ENCODE measurements at regions not wholly inside any gene's neighbourhood (a gene's known extent, or its start where the extent isn't known, plus 50 kb on each side); places are given as distances from the start of the nearest gene placed in this dataset.

- H3K27me3 Mint-ChIP-seq (ENCODE audit: low read depth) = no peaks in the 10 kb centered on the region
Observed at GRCh38 chr5:39486361-39486760, 61.6 kb upstream of the DAB2 start.

GRCh38 chr5:39485079-39485478 is 60.3 kb upstream of the DAB2 start:
- H3K36me3 Mint-ChIP-seq (ENCODE audit: low read depth) = peaks cover 2% of the 10 kb centered on the region
- H3K4me3 Mint-ChIP-seq (ENCODE audit: unreplicated experiment) = no peak overlapping the region
- no peak overlapping the region for H3K27ac Mint-ChIP-seq (ENCODE audit: unreplicated experiment)
- H3K9me3 Mint-ChIP-seq (ENCODE audit: low read depth) = peaks cover 8% of the 10 kb centered on the region
- H3K4me1 Mint-ChIP-seq (ENCODE audit: low read depth) = peaks cover 12% of the 10 kb centered on the region
- TF ChIP-seq CTCF (IDR thresholded peaks at IDR 0.05) = no peak
- DNase-seq (ENCODE audit: low spot score) = no peak
- H3K27me3 Mint-ChIP-seq (ENCODE audit: low read depth) = no peaks in the 10 kb centered on the region

More at GRCh38 chr5:39486361-39486760, 61.6 kb upstream of the DAB2 start:
- no peak for DNase-seq (ENCODE audit: low spot score)
- H3K4me3 Mint-ChIP-seq (ENCODE audit: unreplicated experiment) = no peak overlapping the region
- peaks cover 12% of the 10 kb centered on the region for H3K4me1 Mint-ChIP-seq (ENCODE audit: low read depth)
- peaks cover 12% of the 10 kb centered on the region for H3K9me3 Mint-ChIP-seq (ENCODE audit: low read depth)
- peaks cover 6% of the 10 kb centered on the region for H3K36me3 Mint-ChIP-seq (ENCODE audit: low read depth)
- no peak overlapping the region for H3K27ac Mint-ChIP-seq (ENCODE audit: unreplicated experiment)
- no peak for TF ChIP-seq CTCF (IDR thresholded peaks at IDR 0.05)

- Mint-ChIP-seq H3K36me3 (ENCODE audit: low read depth) (no peaks in the 10 kb centered on the region), H3K27ac (ENCODE audit: unreplicated experiment) (no peak overlapping the region), H3K4me3 (ENCODE audit: unreplicated experiment) (no peak overlapping the region), H3K9me3 (ENCODE audit: low read depth) (peaks cover 3% of the 10 kb centered on the region), H3K27me3 (ENCODE audit: low read depth) (no peaks in the 10 kb centered on the region), H3K4me1 (ENCODE audit: low read depth) (peaks cover 12% of the 10 kb centered on the region)
- DNase-seq (ENCODE audit: low spot score) = no peak
- TF ChIP-seq CTCF (IDR thresholded peaks at IDR 0.05) = no peak
Observed at GRCh38 chr5:39484673-39485072, 59.9 kb upstream of the DAB2 start.

- no peak for DNase-seq (ENCODE audit: low spot score)
- Mint-ChIP-seq H3K36me3 (ENCODE audit: low read depth) (no peaks in the 10 kb centered on the region), H3K27me3 (ENCODE audit: low read depth) (no peaks in the 10 kb centered on the region), H3K9me3 (ENCODE audit: low read depth) (no peaks in the 10 kb centered on the region), H3K27ac (ENCODE audit: unreplicated experiment) (no peak overlapping the region), H3K4me1 (ENCODE audit: low read depth) (peaks cover 32% of the 10 kb centered on the region), H3K4me3 (ENCODE audit: unreplicated experiment) (no peak overlapping the region)
- TF ChIP-seq CTCF (IDR thresholded peaks at IDR 0.05) = no peak
Observed at GRCh38 chr5:39482098-39482497, 57.3 kb upstream of the DAB2 start.

- Mint-ChIP-seq H3K9me3 (ENCODE audit: low read depth) (no peaks in the 10 kb centered on the region), H3K4me3 (ENCODE audit: unreplicated experiment) (no peak overlapping the region), H3K4me1 (ENCODE audit: low read depth) (peaks cover 45% of the 10 kb centered on the region), H3K27me3 (ENCODE audit: low read depth) (no peaks in the 10 kb centered on the region), H3K27ac (ENCODE audit: unreplicated experiment) (no peak overlapping the region), H3K36me3 (ENCODE audit: low read depth) (no peaks in the 10 kb centered on the region)
- no peak for DNase-seq (ENCODE audit: low spot score)
- TF ChIP-seq CTCF (IDR thresholded peaks at IDR 0.05) = no peak
Observed at GRCh38 chr5:39479537-39479936, 54.8 kb upstream of the DAB2 start.
